Activated naive CD8-positive, alpha-beta T cell treated with anti-CD3 and anti-CD28 coated beads, Interleukin-2, amount 10 ng/mL, durations not matched to agents 7 days and 5 days (primary cell): ENCODE measurements at regions not wholly inside any gene's neighbourhood (a gene's known extent, or its start where the extent isn't known, plus 50 kb on each side); places are given as distances from the start of the nearest gene placed in this dataset.

Experiments
- ATAC-seq: fragments of 150-1000 bp; cut with Tn5 transposase; one replicate; pipeline ENCODE4 v1.10.0; 2021; ENCODE audit warnings: low read depth, moderate library complexity
- POLR2A ChIA-PET: fragments of 350-600 bp; sonication (Branson Sonifier 250); formaldehyde crosslinking; loops from one replicate; lab custom pipeline; 2021; ENCODE audit warnings: antibody characterized with exemption; lab: Charles Lee
- DNase-seq: peaks from one replicate; pipeline ENCODE4 v3.0.0; 2021
- H3K27ac Mint-ChIP-seq: one replicate; pipeline ENCODE4 v1.8.0; 2022; ENCODE audit warnings: mild to moderate bottlenecking, mixed read lengths
- H3K27me3 Mint-ChIP-seq: one replicate; pipeline ENCODE4 v1.8.0; 2022; ENCODE audit warnings: mild to moderate bottlenecking, moderate library complexity, mixed read lengths
- H3K36me3 Mint-ChIP-seq: one replicate; pipeline ENCODE4 v1.8.0; 2021; ENCODE audit warnings: mild to moderate bottlenecking, mixed read lengths
- H3K4me1 Mint-ChIP-seq: one replicate; pipeline ENCODE4 v1.8.0; 2021; ENCODE audit warnings: mixed read lengths
- H3K4me3 Mint-ChIP-seq: one replicate; pipeline ENCODE4 v1.8.0; 2022; ENCODE audit warnings: mild to moderate bottlenecking, moderate library complexity, mixed read lengths
- H3K9me3 Mint-ChIP-seq: one replicate; pipeline ENCODE4 v1.8.0; 2021; ENCODE audit warnings: mixed read lengths

DNA sequence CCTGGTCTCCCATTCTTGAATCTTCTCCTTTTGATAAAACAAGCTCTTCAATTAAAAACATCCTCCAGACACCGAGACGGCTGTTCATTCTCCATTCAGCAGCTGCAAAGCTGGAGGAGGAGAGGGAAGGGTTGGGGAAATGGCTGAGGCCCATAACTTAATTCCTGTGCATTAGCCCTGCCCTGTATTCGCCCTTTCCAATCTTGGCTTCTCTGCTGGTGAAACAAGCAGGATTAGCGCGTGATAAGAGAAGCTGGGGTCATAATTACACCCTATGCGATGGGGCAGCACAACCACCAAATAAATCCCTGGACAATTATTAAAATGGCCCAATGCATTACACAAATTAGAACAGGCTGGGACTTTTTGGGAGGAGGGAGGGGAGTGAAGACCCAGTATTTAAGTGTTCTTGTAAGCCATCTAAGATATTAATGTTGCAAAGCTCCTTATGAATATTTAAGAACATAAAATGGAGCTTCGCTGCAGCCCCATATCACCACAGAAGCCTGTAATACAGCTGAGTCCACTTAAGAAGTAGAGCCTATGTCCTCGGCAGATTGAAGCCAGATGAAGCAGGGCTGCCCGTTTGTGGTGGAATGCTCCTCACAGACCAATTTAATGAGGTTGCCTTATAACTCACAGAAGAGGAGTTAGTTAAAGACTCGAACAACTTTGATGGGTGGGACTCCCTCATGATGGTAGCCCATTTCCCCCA, 176.6 kb upstream of the SKOR2 start:
- Mint-ChIP-seq H3K36me3 (no peaks in the 10 kb centered on the region), H3K4me3 (no peak overlapping the region), H3K27ac (no peak overlapping the region), H3K9me3 (no peaks in the 10 kb centered on the region), H3K4me1 (no peaks in the 10 kb centered on the region), H3K27me3 (peaks cover 3% of the 10 kb centered on the region)
- POLR2A ChIA-PET, result no interaction called here
- DNase-seq (no peak), ATAC-seq (no peak)

- H3K9me3 Mint-ChIP-seq, result no peaks in the 10 kb centered on the region
- POLR2A ChIA-PET, result no interaction called here
- no peak overlapping the region for H3K4me3 Mint-ChIP-seq
- no peaks in the 10 kb centered on the region for H3K36me3 Mint-ChIP-seq
- H3K27ac Mint-ChIP-seq, result no peak overlapping the region
- DNase-seq (no peak), ATAC-seq (no peak)
- peaks cover 3% of the 10 kb centered on the region for H3K27me3 Mint-ChIP-seq
- H3K4me1 Mint-ChIP-seq, result no peaks in the 10 kb centered on the region
Measured at GRCh38 chr18:47427072-47427471, 175.6 kb upstream of the SKOR2 start.

- ATAC-seq (no peak), DNase-seq (no peak)
- Mint-ChIP-seq H3K4me3 (no peak overlapping the region), H3K9me3 (no peaks in the 10 kb centered on the region), H3K36me3 (no peaks in the 10 kb centered on the region), H3K27ac (no peak overlapping the region), H3K27me3 (peaks cover 5% of the 10 kb centered on the region), H3K4me1 (no peaks in the 10 kb centered on the region)
- POLR2A ChIA-PET, result no interaction called here
Measured at GRCh38 chr18:47425365-47425764, 173.9 kb upstream of the SKOR2 start.

- DNase-seq, result no peak
- H3K4me1 Mint-ChIP-seq, result no peaks in the 10 kb centered on the region
- peaks cover 9% of the 10 kb centered on the region for H3K27me3 Mint-ChIP-seq
- no peaks in the 10 kb centered on the region for H3K36me3 Mint-ChIP-seq
- no peak for ATAC-seq
- no peak overlapping the region for H3K27ac Mint-ChIP-seq
- POLR2A ChIA-PET, result no interaction called here
- no peak overlapping the region for H3K4me3 Mint-ChIP-seq
- no peaks in the 10 kb centered on the region for H3K9me3 Mint-ChIP-seq
Measured at GRCh38 chr18:47422524-47422923, 171.1 kb upstream of the SKOR2 start.

DNA sequence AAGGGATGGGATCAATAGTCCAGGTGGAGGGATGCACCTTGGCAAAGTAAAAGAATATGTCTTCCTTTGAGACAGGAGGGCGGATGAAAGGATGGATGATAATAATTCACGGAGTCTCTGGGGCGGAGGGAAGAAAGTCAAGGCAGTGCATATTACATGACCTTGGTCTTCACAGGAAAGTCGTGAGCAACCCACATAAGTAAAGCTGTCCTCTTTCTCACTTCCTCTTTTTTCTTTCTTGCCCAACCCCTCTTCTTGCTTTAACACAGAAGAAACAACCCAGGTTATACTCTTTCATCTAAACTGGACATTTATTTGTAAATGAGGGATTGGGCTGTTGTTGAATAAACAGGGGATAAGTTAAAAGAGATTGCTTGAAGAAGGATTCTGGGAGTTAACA, 168.7 kb upstream of the SKOR2 start:
- Mint-ChIP-seq H3K4me3 (no peak overlapping the region), H3K27me3 (peaks cover 14% of the 10 kb centered on the region), H3K27ac (no peak overlapping the region), H3K36me3 (no peaks in the 10 kb centered on the region), H3K9me3 (no peaks in the 10 kb centered on the region), H3K4me1 (no peaks in the 10 kb centered on the region)
- POLR2A ChIA-PET, result no interaction called here
- DNase-seq (no peak), ATAC-seq (no peak)

GRCh38 chr18:47418746-47419145, 167.3 kb upstream of the SKOR2 start:
- Mint-ChIP-seq H3K4me3 (no peak overlapping the region), H3K27ac (no peak overlapping the region), H3K36me3 (no peaks in the 10 kb centered on the region), H3K9me3 (no peaks in the 10 kb centered on the region), H3K4me1 (no peaks in the 10 kb centered on the region), H3K27me3 (peaks cover 14% of the 10 kb centered on the region)
- no peak for DNase-seq
- POLR2A ChIA-PET, result no interaction called here
- no peak for ATAC-seq

- Mint-ChIP-seq H3K9me3 (no peaks in the 10 kb centered on the region), H3K36me3 (no peaks in the 10 kb centered on the region), H3K4me1 (no peaks in the 10 kb centered on the region), H3K27ac (no peak overlapping the region), H3K4me3 (no peak overlapping the region), H3K27me3 (peaks cover 14% of the 10 kb centered on the region)
- POLR2A ChIA-PET, result no interaction called here
- DNase-seq (no peak), ATAC-seq (no peak)
Measured at GRCh38 chr18:47417807-47418206, 166.3 kb upstream of the SKOR2 start.

- no peaks in the 10 kb centered on the region for H3K9me3 Mint-ChIP-seq
- H3K27me3 Mint-ChIP-seq, result peaks cover 19% of the 10 kb centered on the region
- POLR2A ChIA-PET, result no interaction called here
- H3K4me3 Mint-ChIP-seq, result no peak overlapping the region
- ATAC-seq, result no peak
- no peaks in the 10 kb centered on the region for H3K36me3 Mint-ChIP-seq
- H3K27ac Mint-ChIP-seq, result no peak overlapping the region
- no peak for DNase-seq
- H3K4me1 Mint-ChIP-seq, result no peaks in the 10 kb centered on the region
Measured at GRCh38 chr18:47415881-47416280, 164.4 kb upstream of the SKOR2 start.

DNA sequence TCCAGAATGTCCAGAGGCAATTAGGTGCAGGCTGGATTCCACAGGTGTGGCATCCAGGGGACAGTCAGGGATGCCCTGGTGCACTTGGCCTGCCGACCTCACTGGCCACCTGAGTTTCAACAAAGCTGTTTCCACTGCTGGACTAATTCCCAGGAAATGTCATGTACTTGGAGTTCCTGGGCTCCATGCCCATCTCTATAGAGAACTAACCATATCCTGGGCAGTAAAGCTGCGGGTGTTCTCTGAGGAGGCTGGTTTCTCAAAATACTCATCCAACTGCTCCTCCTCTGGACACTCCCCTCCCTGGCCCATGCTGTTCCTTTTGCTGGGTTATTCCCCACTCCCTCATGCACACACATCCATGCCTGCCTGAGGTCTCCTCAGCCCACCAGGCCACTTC, 161.9 kb upstream of the SKOR2 start:
- POLR2A ChIA-PET, result no interaction called here
- ATAC-seq, result no peak
- no peak for DNase-seq
- Mint-ChIP-seq H3K36me3 (no peaks in the 10 kb centered on the region), H3K27ac (no peak overlapping the region), H3K9me3 (no peaks in the 10 kb centered on the region), H3K27me3 (peaks cover 10% of the 10 kb centered on the region), H3K4me3 (no peak overlapping the region), H3K4me1 (no peaks in the 10 kb centered on the region)

DNA sequence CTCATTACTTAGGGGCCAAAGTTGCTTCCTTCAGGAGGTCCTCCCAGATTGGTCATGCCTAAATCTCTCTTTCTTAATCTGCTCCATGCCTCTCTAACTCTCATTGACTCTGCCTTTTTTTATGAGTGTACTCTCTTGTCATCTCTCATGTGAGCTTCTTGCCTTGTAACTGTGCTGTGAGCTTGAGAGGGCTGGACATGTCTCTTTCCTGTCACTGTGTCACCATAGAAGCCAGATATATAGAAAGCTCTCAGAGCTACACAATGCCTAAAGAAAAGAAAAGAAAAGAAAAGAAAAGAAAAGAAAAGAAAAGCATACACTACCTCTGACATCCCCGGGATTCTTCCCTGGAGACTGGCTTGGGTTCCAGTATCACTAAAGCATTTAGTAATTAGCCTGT, 161.5 kb upstream of the SKOR2 start:
- POLR2A ChIA-PET, result no interaction called here
- Mint-ChIP-seq H3K27me3 (peaks cover 10% of the 10 kb centered on the region), H3K27ac (no peak overlapping the region), H3K4me1 (no peaks in the 10 kb centered on the region), H3K4me3 (no peak overlapping the region), H3K9me3 (no peaks in the 10 kb centered on the region), H3K36me3 (no peaks in the 10 kb centered on the region)
- DNase-seq (no peak), ATAC-seq (no peak)

DNA sequence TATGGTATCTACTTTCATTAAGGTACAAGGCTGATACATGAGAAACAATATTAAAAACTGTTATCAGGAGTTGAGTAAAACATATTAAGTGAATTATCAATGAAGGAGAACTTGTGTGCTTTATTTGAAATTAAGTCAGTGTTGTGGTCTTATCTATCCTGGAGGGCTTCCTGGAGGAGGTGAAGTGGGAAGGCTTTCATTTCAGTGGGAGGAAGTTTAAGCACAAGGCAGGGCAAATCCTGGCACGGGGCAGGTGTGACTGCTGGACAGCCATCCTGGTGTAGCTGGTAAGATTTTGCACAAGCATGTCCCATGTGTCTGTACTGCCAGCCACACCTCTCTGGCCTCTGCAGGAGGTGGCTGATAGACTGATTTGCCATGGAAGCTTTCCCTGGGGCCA, 159.7 kb upstream of the SKOR2 start:
- no peak for DNase-seq
- Mint-ChIP-seq H3K27ac (no peak overlapping the region), H3K4me1 (no peaks in the 10 kb centered on the region), H3K36me3 (no peaks in the 10 kb centered on the region), H3K4me3 (no peak overlapping the region), H3K9me3 (no peaks in the 10 kb centered on the region), H3K27me3 (peaks cover 5% of the 10 kb centered on the region)
- ATAC-seq, result no peak
- POLR2A ChIA-PET, result no interaction called here

DNA sequence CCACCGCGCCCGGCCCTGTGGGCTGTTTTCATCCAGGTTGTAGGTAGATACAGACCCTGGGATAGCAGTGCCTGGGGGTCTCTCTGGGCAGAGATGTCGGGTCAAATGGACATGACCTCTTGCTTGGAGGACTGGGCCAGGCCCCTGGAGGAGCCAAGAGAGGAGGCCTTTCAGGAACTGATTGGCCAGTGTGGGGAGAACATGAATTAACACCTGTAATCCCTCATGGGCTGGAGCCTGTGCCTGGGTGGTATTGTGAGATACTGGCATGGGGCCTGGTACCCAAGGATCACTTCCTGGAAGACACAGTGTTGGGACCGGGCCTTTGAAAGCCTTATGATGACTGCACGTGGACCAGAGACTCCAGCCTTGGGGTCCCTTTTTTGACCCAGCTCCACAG, 158.7 kb upstream of the SKOR2 start:
- POLR2A ChIA-PET, result no interaction called here
- no peaks in the 10 kb centered on the region for H3K9me3 Mint-ChIP-seq
- ATAC-seq, result no peak

DNA sequence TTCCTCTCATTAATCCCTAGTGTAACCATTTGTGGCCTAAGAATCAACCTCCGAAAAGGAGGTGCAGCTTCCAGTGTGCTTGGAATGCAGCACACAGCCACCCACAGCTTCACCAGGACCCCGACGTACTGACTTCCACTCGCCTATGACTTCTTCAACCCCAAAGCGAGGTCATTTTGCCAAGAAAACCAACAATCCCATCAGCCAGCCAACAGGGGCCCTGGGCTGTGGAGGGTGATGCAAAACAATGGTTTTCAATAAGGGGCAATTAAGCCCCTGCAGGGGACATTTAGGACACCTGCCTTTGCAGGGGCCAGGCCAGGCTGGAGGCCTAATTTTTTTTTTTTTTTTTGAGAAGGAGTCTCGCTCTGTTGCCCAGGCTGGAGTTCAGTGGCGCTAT, 158.1 kb upstream of the SKOR2 start:
- Mint-ChIP-seq H3K27me3 (peaks cover 5% of the 10 kb centered on the region), H3K27ac (no peak overlapping the region)

More for the DNA sequence above, 158.7 kb upstream of the SKOR2 start:
- H3K36me3 Mint-ChIP-seq, result no peaks in the 10 kb centered on the region
- no peak overlapping the region for H3K27ac Mint-ChIP-seq
- DNase-seq, result no peak
- H3K27me3 Mint-ChIP-seq, result peaks cover 5% of the 10 kb centered on the region
- no peak overlapping the region for H3K4me3 Mint-ChIP-seq
- H3K4me1 Mint-ChIP-seq, result no peaks in the 10 kb centered on the region

GRCh38 chr18:47407736-47408135, 156.3 kb upstream of the SKOR2 start:
- no peak overlapping the region for H3K27ac Mint-ChIP-seq
- peaks cover 5% of the 10 kb centered on the region for H3K27me3 Mint-ChIP-seq
- ATAC-seq (no peak), DNase-seq (no peak)
- H3K36me3 Mint-ChIP-seq, result no peaks in the 10 kb centered on the region
- POLR2A ChIA-PET, result no interaction called here
- no peaks in the 10 kb centered on the region for H3K4me1 Mint-ChIP-seq
- H3K9me3 Mint-ChIP-seq, result no peaks in the 10 kb centered on the region
- H3K4me3 Mint-ChIP-seq, result no peak overlapping the region

More for the DNA sequence above, 158.1 kb upstream of the SKOR2 start:
- POLR2A ChIA-PET, result no interaction called here
- Mint-ChIP-seq H3K4me1 (no peaks in the 10 kb centered on the region), H3K9me3 (no peaks in the 10 kb centered on the region), H3K4me3 (no peak overlapping the region), H3K36me3 (no peaks in the 10 kb centered on the region)
- ATAC-seq (no peak), DNase-seq (no peak)

- no peaks in the 10 kb centered on the region for H3K27me3 Mint-ChIP-seq
- H3K36me3 Mint-ChIP-seq, result no peaks in the 10 kb centered on the region
- no peak for ATAC-seq
- H3K27ac Mint-ChIP-seq, result no peak overlapping the region
- POLR2A ChIA-PET, result no interaction called here
- DNase-seq, result no peak
- no peaks in the 10 kb centered on the region for H3K4me1 Mint-ChIP-seq
- no peaks in the 10 kb centered on the region for H3K9me3 Mint-ChIP-seq
- H3K4me3 Mint-ChIP-seq, result no peak overlapping the region
Measured at GRCh38 chr18:47404845-47405244, 153.4 kb upstream of the SKOR2 start.
